K562 (cell line): ENCODE measurements at regions not wholly inside any gene's neighbourhood (a gene's known extent, or its start where the extent isn't known, plus 50 kb on each side); places are given as distances from the start of the nearest gene placed in this dataset.

ENCODE experiments used
- ATAC-seq: fragments of 200-7000 bp; cut with Tn5 transposase; 3 replicates; pipeline ENCODE4 v1.9.1; 2020; ENCODE audit warnings: moderate library complexity
- BruUV-seq: library from RNA; stranded (reverse); fragments of 400-500 nt; replicated peaks from 2 replicates; lab custom pipeline; 2021; lab: Mats Ljungman, UMichigan
- CTCF ChIA-PET: fragments of 300-600 bp; formaldehyde crosslinking; extraction: SDS; loops from one replicate; lab custom pipeline; 2021; ENCODE audit warnings: low intra/inter-chr PET ratio; lab: Yijun Ruan, JAX
- POLR2A ChIA-PET: fragments of 300-600, 350-650 bp; sonication (Branson Sonifier 250); formaldehyde crosslinking; extraction: SDS; loops from one replicate; lab custom pipeline; 2021; ENCODE audit warnings: antibody characterized with exemption, inconsistent platforms; lab: Yijun Ruan, JAX
- DNase-seq, 4 experiments: peaks; one replicate each; pipeline versions ENCODE4 v3.0.0 to v3.0.0-alpha.2; 2011 to 2018; ENCODE audit warnings: low spot score in 3 of 4, mixed read lengths in 3 of 4; ENCODE audit errors: extremely low read depth in 1 of 4
- FAIRE-seq: peaks from 2 replicates; lab custom pipeline; 2011; peaks lifted over from hg19 to GRCh38; lab: Jason Lieb, UNC
- H2AFZ ChIP-seq: 2 replicates; pipeline ENCODE4 v1.6.0; 2011; ENCODE audit warnings: low read depth, low read length, control low read depth, inconsistent platforms
- H3K27ac ChIP-seq: fragments of 200-600 bp; 3 replicates; pipeline ENCODE4 v1.8.0; 2011; ENCODE audit warnings: low read depth, mild to moderate bottlenecking, control low read depth, inconsistent platforms, low read length, moderate library complexity, mixed read lengths; ENCODE audit errors: extremely low read depth
- H3K27me3 ChIP-seq, 2 experiments: fragments of 300-600 bp in 1 of 2; 2 replicates in 1 of 2; 3 replicates in 1 of 2; pipeline versions ENCODE4 v1.6.0 to v1.8.0; 2011; ENCODE audit warnings: inconsistent platforms in 2 of 2, low read length in 2 of 2, mild to moderate bottlenecking in 1 of 2, mixed read lengths in 1 of 2, moderate library complexity in 1 of 2; ENCODE audit not compliant: control insufficient read depth in 2 of 2, insufficient read depth in 2 of 2
- H3K36me3 ChIP-seq: fragments of 300-600 bp; 3 replicates; pipeline ENCODE4 v1.8.0; 2011; ENCODE audit warnings: mild to moderate bottlenecking, low read length, inconsistent platforms; ENCODE audit not compliant: control insufficient read depth, insufficient read depth
- H3K4me1 ChIP-seq, 2 experiments: fragments of 200-600 bp in 1 of 2; replicated peaks in 1 of 2; 2 replicates in 1 of 2; 3 replicates in 1 of 2; pipeline versions ENCODE4 v1.5.1 to v1.8.0; 2011; ENCODE audit warnings: inconsistent platforms in 2 of 2, low read length in 2 of 2, mild to moderate bottlenecking in 1 of 2, mixed read lengths in 1 of 2, moderate library complexity in 1 of 2; ENCODE audit not compliant: control insufficient read depth in 2 of 2, insufficient read depth in 2 of 2
- H3K4me2 ChIP-seq: 2 replicates; pipeline ENCODE4 v1.6.1; 2011; ENCODE audit warnings: low read length, control low read depth, inconsistent platforms, mixed read lengths; ENCODE audit not compliant: insufficient read depth
- H3K4me3 ChIP-seq: fragments of 200-600 bp; sonication (generic), shearing (Covaris generic); 2 replicates; pipeline ENCODE4 v1.5.1; 2016; ENCODE audit warnings: control low read depth, inconsistent platforms
- H3K79me2 ChIP-seq: fragments of 200-600 bp; 3 replicates; pipeline ENCODE4 v1.8.0; 2011; ENCODE audit warnings: low read length, inconsistent platforms; ENCODE audit not compliant: control insufficient read depth, insufficient read depth
- H3K9ac ChIP-seq, 2 experiments: 2 replicates each; pipeline versions ENCODE4 v1.6.0 to v1.6.1; 2011; ENCODE audit warnings: low read depth in 2 of 2, low read length in 2 of 2, control low read depth in 1 of 2, inconsistent platforms in 1 of 2, mild to moderate bottlenecking in 1 of 2, mixed read lengths in 1 of 2; ENCODE audit not compliant: insufficient read depth in 1 of 2
- H3K9me1 ChIP-seq: one replicate; pipeline ENCODE4 v1.6.0; 2011; ENCODE audit warnings: inconsistent platforms, mild to moderate bottlenecking, low read length, moderate library complexity; ENCODE audit not compliant: control insufficient read depth, insufficient read depth
- H3K9me3 ChIP-seq: replicated peaks from 2 replicates; pipeline ENCODE4 v1.5.1; 2011; ENCODE audit warnings: low read depth, low read length, inconsistent platforms; ENCODE audit not compliant: control insufficient read depth, insufficient read depth
- H4K20me1 ChIP-seq: replicated peaks from 2 replicates; pipeline ENCODE4 v1.6.1; 2011; ENCODE audit warnings: low read length, inconsistent platforms, mixed read lengths; ENCODE audit not compliant: control insufficient read depth, insufficient read depth
- ADNP ChIP-seq: fragments of 200-800 bp; sonication (Bioruptor generic); IDR thresholded peaks from 2 replicates; pipeline ENCODE4 v1.6.1; 2016; ENCODE audit warnings: missing genetic modification characterization, missing compliant biosample characterization
- CBX2 ChIP-seq: fragments of 200-600 bp; sonication (generic); IDR thresholded peaks from one replicate; pipeline ENCODE4 v1.6.1; 2012; ENCODE audit warnings: mild to moderate bottlenecking, low read length, inconsistent platforms; ENCODE audit not compliant: insufficient read depth, poor library complexity, severe bottlenecking
- DMBX1 ChIP-seq: fragments of 250-450 bp; sonication (Bioruptor Pico); IDR thresholded peaks from 2 replicates; pipeline ENCODE4 v1.8.0; 2022; ENCODE audit warnings: inconsistent platforms, mild to moderate bottlenecking, moderate library complexity, borderline replicate concordance
- GTF2E2 ChIP-seq: fragments of 200-800 bp; sonication (Bioruptor generic); IDR thresholded peaks from 2 replicates; pipeline ENCODE4 v1.6.1; 2016; ENCODE audit warnings: missing genetic modification characterization, missing compliant biosample characterization
- KLF13 ChIP-seq: fragments of 450-650 bp; IDR thresholded peaks from 2 replicates; pipeline ENCODE4 v1.6.1; 2016; ENCODE audit warnings: missing genetic modification characterization, low read depth, mild to moderate bottlenecking, missing compliant biosample characterization, moderate library complexity, borderline replicate concordance
- MAFK ChIP-seq: IDR thresholded peaks from 2 replicates; pipeline ENCODE4 v1.6.1; 2011; ENCODE audit warnings: low read length, improper control_type of control experiment
- PHF21A ChIP-seq: fragments of 450-650 bp; IDR thresholded peaks from 2 replicates; pipeline ENCODE4 v1.6.1; 2017; ENCODE audit warnings: low read depth, borderline replicate concordance
- PRDM10 ChIP-seq: fragments of 450-650 bp; IDR thresholded peaks from 2 replicates; pipeline ENCODE4 v1.6.1; 2018; ENCODE audit not compliant: partially characterized antibody
- SMARCA5 ChIP-seq: fragments of 450-650 bp; IDR thresholded peaks from 2 replicates; pipeline ENCODE4 v1.6.1; 2016
- SMARCB1 ChIP-seq: IDR thresholded peaks from 2 replicates; pipeline ENCODE4 v1.6.1; 2011; ENCODE audit warnings: improper control_type of control experiment, low read depth; ENCODE audit not compliant: insufficient read length
- ZNF239 ChIP-seq: fragments of 250-450 bp; sonication (Bioruptor Pico); IDR thresholded peaks from 2 replicates; pipeline ENCODE4 v1.4.0; 2020; ENCODE audit warnings: mild to moderate bottlenecking
- ZNF316 ChIP-seq: fragments of 450-650 bp; IDR thresholded peaks from 2 replicates; pipeline ENCODE4 v1.6.1; 2016
- WGBS: fragments of 100-300 bp; shearing (Covaris generic); methylation state at CpG from one replicate; pipeline ENCODE4 v1.1.6; 2016; ENCODE audit warnings: low coverage, mixed read lengths; ENCODE audit not compliant: insufficient coverage; ENCODE audit errors: missing lambda C conversion rate; 5-methylcytosine and 5-hydroxymethylcytosine counted together
- in situ Hi-C: fragments of 300-500 bp; cut with MboI; formaldehyde crosslinking; loops from 4 replicates; pipeline ENCODE4 v1.15.0; 2018; ENCODE audit warnings: inconsistent platforms, mixed read lengths
- intact Hi-C: fragments of 100-400 bp; cut with micrococcal nuclease; formaldehyde crosslinking; loops from 2 replicates; pipeline ENCODE4 v1.14.2; 2022
- TF ChIP-seq, protein P1 (sequence below): fragments of 250-450 bp; sonication (Bioruptor Pico); IDR thresholded peaks from 2 replicates; pipeline ENCODE4 v1.4.0; 2020; ENCODE audit warnings: mild to moderate bottlenecking, moderate library complexity, borderline replicate concordance

DNA sequence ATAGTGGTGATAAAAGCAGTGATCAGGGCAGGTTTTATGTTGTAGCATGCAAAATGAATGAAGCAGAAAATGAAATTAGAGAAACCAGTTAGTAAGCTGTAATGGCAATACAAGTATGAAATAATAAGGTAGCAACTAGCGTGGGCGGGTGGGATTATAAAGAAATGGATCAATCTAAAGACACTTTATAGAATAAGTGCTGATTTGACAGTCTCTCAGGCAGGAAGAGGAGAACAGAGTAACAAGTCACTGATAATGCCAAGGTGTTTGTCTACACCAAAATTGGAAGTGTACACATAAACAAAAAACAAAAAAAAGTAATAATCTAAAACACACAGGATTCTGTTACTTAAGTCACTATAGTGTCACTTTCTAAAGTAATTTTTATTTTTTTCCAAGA is 51.0 kb upstream of the PCBP1 start:
- H3K4me3 ChIP-seq: no peak overlapping the region
- TF ChIP-seq SMARCA5 (no peak), PRDM10 (no peak), DMBX1 (CRISPR knock-in tag) (no peak), ZNF316 (peak; percentile 86), CBX2 (no peak), MAFK (peak; percentile 34; the same call in 1 of the 2 replicates), SMARCB1 (no peak), PHF21A (no peak), ADNP (tag) (no peak), ZNF239 (CRISPR knock-in tag) (no peak), KLF13 (no peak), GTF2E2 (no peak)
- TF ChIP-seq, protein P1, sequence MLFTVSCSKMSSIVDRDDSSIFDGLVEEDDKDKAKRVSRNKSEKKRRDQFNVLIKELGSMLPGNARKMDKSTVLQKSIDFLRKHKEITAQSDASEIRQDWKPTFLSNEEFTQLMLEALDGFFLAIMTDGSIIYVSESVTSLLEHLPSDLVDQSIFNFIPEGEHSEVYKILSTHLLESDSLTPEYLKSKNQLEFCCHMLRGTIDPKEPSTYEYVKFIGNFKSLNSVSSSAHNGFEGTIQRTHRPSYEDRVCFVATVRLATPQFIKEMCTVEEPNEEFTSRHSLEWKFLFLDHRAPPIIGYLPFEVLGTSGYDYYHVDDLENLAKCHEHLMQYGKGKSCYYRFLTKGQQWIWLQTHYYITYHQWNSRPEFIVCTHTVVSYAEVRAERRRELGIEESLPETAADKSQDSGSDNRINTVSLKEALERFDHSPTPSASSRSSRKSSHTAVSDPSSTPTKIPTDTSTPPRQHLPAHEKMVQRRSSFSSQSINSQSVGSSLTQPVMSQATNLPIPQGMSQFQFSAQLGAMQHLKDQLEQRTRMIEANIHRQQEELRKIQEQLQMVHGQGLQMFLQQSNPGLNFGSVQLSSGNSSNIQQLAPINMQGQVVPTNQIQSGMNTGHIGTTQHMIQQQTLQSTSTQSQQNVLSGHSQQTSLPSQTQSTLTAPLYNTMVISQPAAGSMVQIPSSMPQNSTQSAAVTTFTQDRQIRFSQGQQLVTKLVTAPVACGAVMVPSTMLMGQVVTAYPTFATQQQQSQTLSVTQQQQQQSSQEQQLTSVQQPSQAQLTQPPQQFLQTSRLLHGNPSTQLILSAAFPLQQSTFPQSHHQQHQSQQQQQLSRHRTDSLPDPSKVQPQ: no peak

More for the DNA sequence above, 51.0 kb upstream of the PCBP1 start:
- in situ Hi-C loops (no loop called here), intact Hi-C loops (no loop called here)
- ATAC-seq: no peak
- Histone ChIP-seq H3K4me1 (peaks cover 9 to 25% of the 10 kb centered on the region in 2 experiments; a peak in 3 of 5 replicates), H3K27me3 (no peaks in the 10 kb centered on the region), H2AFZ (no peak overlapping the region), H3K27ac (no peak overlapping the region), H3K9me3 (no peaks in the 10 kb centered on the region), H3K79me2 (no peaks in the 10 kb centered on the region), H3K9ac (no peak overlapping the region), H3K9me1 (no peaks in the 10 kb centered on the region), H4K20me1 (no peaks in the 10 kb centered on the region), H3K4me2 (no peak overlapping the region), H3K36me3 (no peaks in the 10 kb centered on the region)
- 94% methylated on average over 2 of the region's 2 CpGs for WGBS
- FAIRE-seq: no peak
- no TSS peak for BruUV-seq
- ChIA-PET CTCF (no interaction called here), POLR2A (interaction anchor here (0.6 kb wide), 1 partner anchor 257 kb away, joined by 3 read pairs; the partner anchor contains the start of gene SNRPG)
- no peak for DNase-seq
